ENCODE measurements at regions not wholly inside any gene's neighbourhood (a gene's known extent, or its start where the extent isn't known, plus 50 kb on each side); places are given as distances from the start of the nearest gene placed in this dataset.

GRCh38 chr3:193842832-193843473, 249.9 kb downstream of the OPA1 start:
- Histone ChIP-seq H3K36me3 (replicated peaks in 1 of 2) (no peaks in the 10 kb centered on the region), H3K4me3 (no peak overlapping the region), H3K27me3 (no peaks in the 10 kb centered on the region), H3K4me1 (replicated peaks in 1 of 2) (no peaks in the 10 kb centered on the region), H3K9me3 (replicated peaks in 1 of 3) (no peaks in the 10 kb centered on the region), H3K27ac (no peak overlapping the region)
- no peak for DNase-seq
- no peak for TF ChIP-seq POLR2A (IDR thresholded peaks at IDR 0.05)
- no peak for TF ChIP-seq CTCF (IDR thresholded peaks at IDR 0.05)
- intact Hi-C loops (cut with DNase I): no loop called here
- WGBS, 4 donors: 82 to 93% (median 89%) methylated on average over 13 of the region's 13 CpGs

GRCh38 chr3:193843474-193844301, 250.7 kb downstream of the OPA1 start:
- H3K4me1 ChIP-seq (replicated peaks in 1 of 2): no peaks in the 10 kb centered on the region
- intact Hi-C loops (cut with DNase I): no loop called here
- TF ChIP-seq POLR2A (IDR thresholded peaks at IDR 0.05) (no peak), CTCF (IDR thresholded peaks at IDR 0.05) (no peak)
- H3K27ac ChIP-seq: no peak overlapping the region
- DNase-seq: no peak
- no peaks in the 10 kb centered on the region for H3K27me3 ChIP-seq
- 85 to 90% (median 89%) methylated on average over 4 to 5 of the region's 5 CpGs for WGBS, 4 donors
- no peaks in the 10 kb centered on the region for H3K9me3 ChIP-seq (replicated peaks in 1 of 3)
- H3K36me3 ChIP-seq (replicated peaks in 1 of 2): no peaks in the 10 kb centered on the region
- H3K4me3 ChIP-seq: no peak overlapping the region

DNA sequence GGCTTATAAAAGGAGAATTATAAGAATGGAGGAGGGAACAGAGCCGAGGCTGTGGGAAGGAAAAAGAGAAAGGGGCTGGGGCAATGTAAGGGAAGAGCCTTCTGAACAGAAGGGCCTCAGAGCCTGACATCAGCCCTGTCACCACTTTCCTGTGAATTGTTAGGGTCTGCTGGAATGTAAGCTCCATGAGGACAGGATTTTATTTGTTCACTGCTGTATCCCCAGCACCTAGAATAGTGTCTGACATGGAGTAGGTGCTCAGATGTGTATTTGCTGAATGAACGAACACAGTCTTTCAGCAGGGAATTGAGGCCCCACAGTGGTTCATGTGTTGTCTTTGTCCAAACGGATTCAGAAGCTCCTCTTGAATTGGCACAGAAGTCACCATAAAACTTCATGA, 251.5 kb downstream of the OPA1 start:
- Histone ChIP-seq H3K4me1 (replicated peaks in 1 of 2) (no peaks in the 10 kb centered on the region), H3K27ac (no peak overlapping the region), H3K36me3 (replicated peaks in 1 of 2) (no peaks in the 10 kb centered on the region), H3K27me3 (no peaks in the 10 kb centered on the region), H3K4me3 (no peak overlapping the region), H3K9me3 (replicated peaks in 1 of 3) (no peaks in the 10 kb centered on the region)
- no peak for DNase-seq
- 90 to 94% (median 92%) methylated on average over 3 of the region's 3 CpGs for WGBS, 4 donors
- intact Hi-C loops (cut with DNase I): no loop called here
- TF ChIP-seq CTCF (IDR thresholded peaks at IDR 0.05): no peak
- TF ChIP-seq POLR2A (IDR thresholded peaks at IDR 0.05): no peak

DNA sequence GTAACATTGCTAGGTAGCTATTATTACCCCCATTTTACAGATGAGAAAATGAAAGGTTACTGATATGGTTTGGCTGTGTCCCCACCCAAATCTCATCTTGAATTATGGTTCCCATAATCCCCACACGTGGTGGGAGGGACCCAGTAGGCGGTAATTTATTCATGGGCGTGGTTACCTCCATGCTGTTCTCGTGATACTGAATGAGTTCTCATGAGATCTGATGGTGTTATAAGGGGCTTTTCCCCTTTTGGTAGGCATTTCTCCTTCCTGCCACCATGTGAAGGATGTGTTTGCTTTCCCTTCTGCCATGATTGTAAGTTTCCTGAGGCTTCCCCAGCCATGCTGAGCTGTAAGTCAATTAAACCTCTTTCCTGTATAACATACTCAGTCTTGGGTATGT, 252.1 kb downstream of the OPA1 start:
- intact Hi-C loops (cut with DNase I): no loop called here
- Histone ChIP-seq H3K4me1 (replicated peaks in 1 of 2) (no peaks in the 10 kb centered on the region), H3K27me3 (no peaks in the 10 kb centered on the region), H3K9me3 (replicated peaks in 1 of 3) (no peaks in the 10 kb centered on the region), H3K4me3 (no peak overlapping the region), H3K27ac (no peak overlapping the region), H3K36me3 (replicated peaks in 1 of 2) (no peaks in the 10 kb centered on the region)
- TF ChIP-seq CTCF (IDR thresholded peaks at IDR 0.05) (no peak), POLR2A (IDR thresholded peaks at IDR 0.05) (no peak)
- WGBS, 4 donors: 83 to 91% (median 89%) methylated on average over 4 of the region's 4 CpGs
- no peak for DNase-seq

Measured in adrenal gland (tissue), 9 donors.